Keratinocyte (primary cell): ENCODE measurements at regions not wholly inside any gene's neighbourhood (a gene's known extent, or its start where the extent isn't known, plus 50 kb on each side); places are given as distances from the start of the nearest gene placed in this dataset.

ENCODE experiments used
- DNase-seq: peaks from one replicate; pipeline ENCODE4 v3.0.0-alpha.2; 2011; ENCODE audit warnings: low read depth, missing footprints, low spot score
- FAIRE-seq: peaks from 2 replicates; lab custom pipeline; 2011; peaks lifted over from hg19 to GRCh38; lab: Jason Lieb, UNC
- H2AFZ ChIP-seq: 2 replicates; pipeline ENCODE4 v1.6.0; 2012; ENCODE audit warnings: low read length, control low read depth, inconsistent platforms; ENCODE audit not compliant: control insufficient read depth
- H3K27ac ChIP-seq: 2 replicates; pipeline ENCODE4 v1.5.1; 2011; ENCODE audit warnings: low read length; ENCODE audit not compliant: control insufficient read depth, insufficient read depth
- H3K27me3 ChIP-seq: 3 replicates; pipeline ENCODE4 v1.6.0; 2011; ENCODE audit warnings: low read length; ENCODE audit not compliant: control insufficient read depth, insufficient read depth; ENCODE audit errors: extremely low read depth
- H3K36me3 ChIP-seq, 2 experiments: 2 replicates in 1 of 2; 3 replicates in 1 of 2; pipeline ENCODE4 v1.5.1; 2011; ENCODE audit warnings: low read length in 2 of 2, mild to moderate bottlenecking in 1 of 2; ENCODE audit not compliant: control insufficient read depth in 2 of 2, insufficient read depth in 2 of 2; ENCODE audit errors: extremely low read depth in 1 of 2
- H3K4me1 ChIP-seq: 3 replicates; pipeline ENCODE4 v1.5.1; 2011; ENCODE audit warnings: low read length; ENCODE audit not compliant: control insufficient read depth, insufficient read depth; ENCODE audit errors: extremely low read depth
- H3K4me2 ChIP-seq: 3 replicates; pipeline ENCODE4 v1.6.0; 2011; ENCODE audit warnings: low read depth, low read length; ENCODE audit not compliant: control insufficient read depth, insufficient read depth; ENCODE audit errors: extremely low read depth
- H3K4me3 ChIP-seq, 3 experiments: fragments of 200-600 bp in 1 of 3; sonication (generic) in 1 of 3; 2 replicates in 2 of 3; 3 replicates in 1 of 3; pipeline ENCODE4 v1.5.1; 2011 to 2016; ENCODE audit warnings: low read length in 3 of 3, mild to moderate bottlenecking in 3 of 3, control low read depth in 2 of 3, inconsistent platforms in 1 of 3, low read depth in 1 of 3, mixed read lengths in 1 of 3, mixed run types in 1 of 3, moderate library complexity in 1 of 3; ENCODE audit not compliant: control insufficient read depth in 2 of 3, insufficient read depth in 2 of 3; ENCODE audit errors: extremely low read depth in 1 of 3
- H3K79me2 ChIP-seq: 2 replicates; pipeline ENCODE4 v1.6.0; 2012; ENCODE audit warnings: low read length; ENCODE audit not compliant: control insufficient read depth, insufficient read depth
- H3K9ac ChIP-seq: 3 replicates; pipeline ENCODE4 v1.6.0; 2011; ENCODE audit warnings: low read length; ENCODE audit not compliant: control insufficient read depth, insufficient read depth; ENCODE audit errors: extremely low read depth
- H3K9me1 ChIP-seq: 3 replicates; pipeline ENCODE4 v1.6.0; 2011; ENCODE audit warnings: low read length; ENCODE audit not compliant: control insufficient read depth, insufficient read depth; ENCODE audit errors: extremely low read depth
- H3K9me3 ChIP-seq: 2 replicates; pipeline ENCODE4 v1.5.1; 2012; ENCODE audit warnings: low read depth, low read length; ENCODE audit not compliant: control insufficient read depth
- H4K20me1 ChIP-seq: 3 replicates; pipeline ENCODE4 v1.6.0; 2011; ENCODE audit warnings: low read length; ENCODE audit not compliant: control insufficient read depth, insufficient read depth; ENCODE audit errors: extremely low read depth
- CTCF ChIP-seq, 3 experiments: IDR thresholded peaks in 1 of 3; conservative IDR thresholded peaks in 1 of 3; optimal IDR thresholded peaks in 1 of 3; 2 replicates in 2 of 3; 3 replicates in 1 of 3; pipeline versions ENCODE3 to v1.5.1; 2011; ENCODE audit warnings: low read length in 3 of 3, mild to moderate bottlenecking in 3 of 3, moderate library complexity in 2 of 3, control low read depth in 1 of 3, inconsistent platforms in 1 of 3; ENCODE audit not compliant: insufficient read depth in 2 of 3; ENCODE audit errors: extremely low read depth in 1 of 3
- EZH2 ChIP-seq: IDR thresholded peaks from one replicate; pipeline ENCODE4 v1.6.1; 2012; ENCODE audit warnings: inconsistent platforms, mild to moderate bottlenecking, low read length, moderate library complexity
- dilution Hi-C: fragments of 300-500 bp; cut with MboI; formaldehyde crosslinking; loops from one replicate; pipeline ENCODE4 v1.7.0; 2020; ENCODE audit warnings: low sequenced_read_pairs; ENCODE audit not compliant: extremely low pct_ligation_motif_present

GRCh38 chr20:59400708-59401107, 100.3 kb downstream of the EDN3 start:
- Histone ChIP-seq H2AFZ (no peak overlapping the region), H4K20me1 (no peaks in the 10 kb centered on the region), H3K79me2 (no peaks in the 10 kb centered on the region), H3K4me2 (no peak overlapping the region), H3K4me3 (no peak overlapping the region), H3K9ac (no peak overlapping the region), H3K4me1 (no peaks in the 10 kb centered on the region), H3K9me3 (no peaks in the 10 kb centered on the region), H3K27ac (no peak overlapping the region), H3K27me3 (peaks cover 42% of the 10 kb centered on the region), H3K9me1 (no peaks in the 10 kb centered on the region), H3K36me3 (no peaks in the 10 kb centered on the region)
- FAIRE-seq (no peak), DNase-seq (no peak)
- TF ChIP-seq EZH2 (no peak), CTCF (optimal IDR thresholded peaks at IDR 0.05 in 1 of 3, IDR thresholded peaks at IDR 0.05 in 1 of 3, conservative IDR thresholded peaks at IDR 0.05 in 1 of 3; ENCODE audit: extremely low read depth in 1 of 3, insufficient read depth in 2 of 3, low read length in 3 of 3) (no peak)
- dilution Hi-C loops = no loop called here

- Histone ChIP-seq H3K79me2 (no peaks in the 10 kb centered on the region), H3K36me3 (no peaks in the 10 kb centered on the region), H3K9me1 (no peaks in the 10 kb centered on the region), H3K9ac (no peak overlapping the region), H3K27ac (no peak overlapping the region), H2AFZ (no peak overlapping the region), H3K27me3 (peaks cover 42% of the 10 kb centered on the region), H3K4me3 (no peak overlapping the region), H3K9me3 (no peaks in the 10 kb centered on the region), H3K4me1 (no peaks in the 10 kb centered on the region), H4K20me1 (no peaks in the 10 kb centered on the region), H3K4me2 (no peak overlapping the region)
- dilution Hi-C loops = no loop called here
- DNase-seq = no peak
- FAIRE-seq = no peak
- TF ChIP-seq EZH2 = no peak
- no peak for TF ChIP-seq CTCF (optimal IDR thresholded peaks at IDR 0.05 in 1 of 3, IDR thresholded peaks at IDR 0.05 in 1 of 3, conservative IDR thresholded peaks at IDR 0.05 in 1 of 3; ENCODE audit: extremely low read depth in 1 of 3, insufficient read depth in 2 of 3, low read length in 3 of 3)
Measured at GRCh38 chr20:59402681-59403080, 102.3 kb downstream of the EDN3 start.
